KBM-7 (cell line): ENCODE measurements at regions not wholly inside any gene's neighbourhood (a gene's known extent, or its start where the extent isn't known, plus 50 kb on each side); places are given as distances from the start of the nearest gene placed in this dataset.
"Not testable (repeated sequence)": the region's sequence is repeated elsewhere in the genome, so short reads cannot be mapped to it uniquely, and the experiment has no call there.

Experiments
- DNase-seq: peaks from one replicate; pipeline ENCODE4 v3.0.0-alpha.2; 2015
- in situ Hi-C: fragments of 300-500 bp; cut with MboI; formaldehyde crosslinking; loops from 2 replicates; pipeline ENCODE4 v1.14.3; 2020; ENCODE audit warnings: low sequenced_read_pairs, low pct_unique_long_range_greater_than_20kb, mixed read lengths

DNA sequence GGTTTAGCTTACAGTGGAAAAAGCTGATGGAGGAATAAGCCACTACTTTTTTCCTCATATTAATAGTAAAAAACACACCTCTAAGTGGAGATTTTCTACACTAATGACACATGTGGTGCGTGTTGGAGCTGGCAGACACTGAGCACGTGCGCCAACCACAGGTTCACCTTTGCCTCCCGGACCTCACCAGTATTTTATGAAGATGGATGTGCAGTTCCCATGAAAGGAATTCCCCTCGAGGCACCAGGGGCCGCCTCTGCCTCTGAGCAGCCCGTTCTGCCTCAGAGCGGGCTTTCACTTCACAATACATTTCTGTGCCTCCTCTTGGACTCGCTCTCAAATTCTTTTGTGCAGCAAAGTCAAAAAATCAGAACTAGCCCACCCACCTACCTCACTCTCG, 477.5 kb upstream of the ADARB2 start:
- DNase-seq: no peak
- in situ Hi-C loops: no loop called here

DNA sequence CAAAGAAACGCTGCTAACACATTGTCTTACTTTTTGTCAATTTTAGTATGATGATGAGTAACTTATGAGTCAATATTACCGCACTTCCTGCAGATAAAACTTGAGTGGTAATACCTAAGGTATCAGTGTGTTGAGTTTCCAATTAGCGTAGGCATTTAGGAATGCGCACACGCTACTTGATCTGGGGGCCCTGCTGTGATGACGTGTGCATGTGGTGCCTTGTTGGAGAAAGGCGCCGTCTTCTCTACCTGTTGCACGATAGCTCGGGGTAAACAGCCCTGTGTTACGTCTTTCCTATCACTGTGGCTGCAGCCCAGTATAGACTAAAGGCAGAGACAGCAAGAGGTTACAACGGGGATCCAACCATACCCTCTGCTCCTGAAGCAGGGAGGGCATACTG, 476.8 kb upstream of the ADARB2 start:
- in situ Hi-C loops: no loop called here
- DNase-seq: no peak

DNA sequence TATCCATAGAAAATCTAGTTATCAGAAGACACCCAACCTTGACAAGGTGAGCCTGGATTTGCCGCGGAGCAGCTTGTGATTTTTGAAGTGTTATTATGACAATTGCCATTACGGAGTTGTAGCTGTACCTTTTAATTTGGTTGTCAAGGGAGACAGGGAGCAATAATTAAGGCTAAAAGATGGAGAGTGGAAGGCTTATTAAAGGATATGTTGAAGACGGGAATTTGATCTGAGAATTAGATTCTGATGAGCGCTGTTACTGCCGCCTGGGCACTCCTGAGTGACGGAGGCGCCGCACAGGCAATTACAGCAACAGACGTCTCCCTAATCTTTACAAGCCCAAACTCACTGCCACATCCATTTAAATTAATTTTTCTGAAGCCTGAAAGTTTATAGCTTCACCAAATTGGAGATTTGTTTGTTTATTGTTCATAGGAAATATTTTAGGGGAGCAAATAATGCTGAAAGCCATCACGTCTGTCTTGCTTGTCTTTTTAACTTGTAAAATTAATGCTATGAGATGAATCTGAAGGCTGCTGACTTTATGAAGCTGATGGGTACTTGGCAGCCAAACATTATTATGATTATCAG, 475.0 kb upstream of the ADARB2 start:
- in situ Hi-C loops: no loop called here

DNA sequence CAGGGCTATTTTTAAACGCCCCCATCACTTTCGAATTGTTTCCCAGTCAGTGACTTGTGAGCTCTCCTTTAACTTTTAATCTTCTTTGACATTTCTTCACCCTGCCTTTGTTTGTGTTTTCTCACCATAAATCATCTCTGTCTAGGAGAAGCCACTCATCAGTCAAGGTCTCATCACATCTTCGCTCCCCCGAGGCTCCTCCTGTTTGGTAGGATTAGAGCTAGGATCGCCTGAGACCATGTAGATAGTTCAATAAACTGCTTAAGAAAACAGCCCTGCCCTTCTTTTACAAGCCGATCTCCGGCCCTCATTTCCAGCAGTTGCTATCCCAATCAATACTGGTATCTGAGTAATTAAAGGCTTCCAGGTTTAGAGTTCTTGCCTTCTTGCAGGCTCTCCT, 472.8 kb upstream of the ADARB2 start:
- in situ Hi-C loops: no loop called here
- DNase-seq: no peak

More for the DNA sequence above, 475.0 kb upstream of the ADARB2 start:
- DNase-seq: no peak

DNA sequence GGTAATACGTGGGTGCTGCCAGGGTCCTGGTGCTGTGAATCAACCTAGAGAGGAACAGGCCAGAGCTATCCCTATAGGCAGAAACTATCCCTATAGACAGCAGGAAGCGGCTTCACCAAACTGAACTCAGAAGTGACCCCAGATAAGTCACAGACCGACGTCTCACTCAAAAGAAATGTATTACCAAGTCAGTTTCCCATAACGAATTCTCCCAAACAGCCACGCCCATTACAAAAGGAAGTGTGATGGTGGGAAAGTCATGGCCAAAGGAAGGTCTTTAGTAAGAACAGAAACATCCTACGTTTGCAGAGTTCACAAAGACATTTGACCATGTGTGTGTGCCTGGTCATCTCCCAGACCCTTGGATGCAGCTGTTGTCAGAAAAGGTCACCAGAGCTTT, 470.8 kb upstream of the ADARB2 start:
- no peak for DNase-seq
- in situ Hi-C loops: no loop called here

GRCh38 chr10:2207246-2207922, 470.1 kb upstream of the ADARB2 start:
- no peak for DNase-seq
- in situ Hi-C loops: no loop called here

GRCh38 chr10:2205406-2205805, 468.1 kb upstream of the ADARB2 start:
- no peak for DNase-seq
- in situ Hi-C loops: no loop called here

DNA sequence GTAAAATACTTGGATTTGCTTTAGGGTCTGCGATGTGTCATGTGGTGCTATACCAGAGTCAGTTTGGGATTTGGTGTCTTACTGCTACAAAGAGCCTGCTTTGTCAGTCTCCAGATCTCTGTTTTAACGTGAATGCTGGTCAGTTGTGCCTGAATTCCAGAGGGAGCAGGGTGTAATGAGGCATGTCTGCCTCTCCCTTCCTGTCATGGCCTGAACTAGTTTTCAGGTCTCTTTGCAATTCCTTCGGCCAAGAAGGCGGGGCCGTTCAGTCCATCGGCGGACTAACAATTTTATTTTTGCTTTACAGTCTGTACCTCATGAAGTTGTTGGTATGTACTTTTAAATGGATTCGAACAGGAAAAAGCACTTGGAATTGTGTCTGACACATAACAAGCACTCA, 465.1 kb upstream of the ADARB2 start:
- in situ Hi-C loops: no loop called here
- no peak for DNase-seq

DNA sequence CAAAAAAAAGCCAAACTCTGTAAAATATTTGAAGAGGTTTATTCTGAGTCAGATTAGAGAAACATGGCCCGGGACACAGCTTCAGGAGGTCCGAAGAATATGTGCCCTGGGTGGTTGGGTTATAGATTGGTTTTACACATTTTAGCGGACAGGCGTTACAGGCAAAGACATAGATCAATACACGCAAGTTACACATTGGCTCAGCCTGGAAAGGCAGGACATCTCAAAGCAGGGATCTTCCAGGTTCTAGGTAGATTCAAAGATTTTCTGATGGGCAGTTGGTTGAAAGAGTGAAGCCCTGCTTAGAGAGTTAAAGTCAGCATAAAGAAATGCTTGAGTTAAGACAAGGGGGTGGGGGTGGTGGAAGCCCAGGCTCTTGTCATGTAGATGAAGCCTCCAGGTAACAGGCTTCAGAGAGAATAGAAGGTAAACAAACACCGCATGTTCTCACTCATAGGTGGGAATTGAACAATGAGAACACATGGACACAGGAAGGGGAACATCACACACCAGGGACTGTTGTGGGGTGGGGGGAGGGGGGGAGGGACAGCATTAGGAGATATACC, 464.3 kb upstream of the ADARB2 start:
- in situ Hi-C loops: no loop called here
- no peak for DNase-seq

- in situ Hi-C loops: no loop called here
- DNase-seq: no peak
Observed at GRCh38 chr10:2197663-2198062, 460.3 kb upstream of the ADARB2 start.

DNA sequence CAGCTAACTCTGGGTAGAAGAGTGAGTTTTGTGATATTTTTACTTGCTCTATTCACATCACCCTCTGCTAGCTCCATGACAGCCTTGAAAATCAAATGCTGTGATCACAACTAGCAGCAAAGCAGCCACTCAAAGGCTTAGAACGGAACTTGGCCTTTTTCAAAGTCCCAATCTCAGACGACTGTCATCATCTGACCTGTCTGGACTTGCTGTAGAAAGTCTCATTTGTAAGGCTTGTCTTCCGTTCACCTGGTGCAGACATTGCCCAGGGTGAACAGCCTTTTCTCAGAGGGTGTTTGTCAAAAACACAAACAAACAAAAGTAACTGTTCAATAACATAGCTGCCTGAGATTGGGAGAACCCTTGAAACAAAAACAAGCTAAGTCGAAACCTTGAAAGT, 458.9 kb upstream of the ADARB2 start:
- no peak for DNase-seq
- in situ Hi-C loops: no loop called here

DNA sequence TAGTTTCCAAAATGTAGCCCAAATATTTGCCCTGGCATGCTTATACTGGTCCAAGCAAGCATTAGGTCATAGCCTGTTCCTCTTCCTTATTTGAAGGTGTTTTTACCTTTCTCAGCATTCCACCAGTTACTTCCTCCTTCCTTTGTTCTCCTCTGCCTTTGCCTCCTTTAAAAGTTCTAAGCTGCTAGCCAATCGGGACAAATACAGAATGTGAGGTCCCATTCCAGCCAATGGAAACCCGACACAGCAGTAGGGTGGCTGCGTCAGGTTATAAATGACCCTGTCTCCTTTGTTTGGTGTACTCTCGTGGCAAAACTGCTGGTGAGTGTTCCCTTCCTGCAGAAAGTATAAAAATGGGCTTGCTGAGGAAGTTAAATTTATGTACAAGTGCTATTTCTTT, 452.0 kb upstream of the ADARB2 start:
- DNase-seq, in situ Hi-C loops: not testable (repeated sequence)

- no peak for DNase-seq
- in situ Hi-C loops: no loop called here
Observed at GRCh38 chr10:2188371-2188770, 451.0 kb upstream of the ADARB2 start.

DNA sequence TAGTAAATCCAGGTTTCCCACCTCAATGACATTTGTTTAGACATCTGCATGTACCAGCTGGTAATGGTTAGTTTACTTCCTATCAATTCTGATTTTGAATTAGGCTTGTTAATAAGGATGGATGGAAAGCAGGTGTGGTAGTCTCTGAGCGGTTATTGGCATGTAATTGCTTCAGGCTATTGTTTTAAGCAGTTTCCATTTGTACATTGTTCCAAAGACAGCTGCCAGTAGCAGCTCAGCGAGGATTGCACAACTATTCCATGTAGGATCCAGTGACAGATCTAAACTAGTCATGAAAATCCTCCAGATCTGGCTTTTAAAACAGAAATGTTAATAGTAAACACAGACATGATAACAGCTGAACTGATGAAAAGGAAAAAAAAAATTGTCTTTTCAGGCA, 436.0 kb upstream of the ADARB2 start:
- in situ Hi-C loops: no loop called here
- no peak for DNase-seq

GRCh38 chr10:2165771-2166460, 428.6 kb upstream of the ADARB2 start:
- no peak for DNase-seq
- in situ Hi-C loops: no loop called here

DNA sequence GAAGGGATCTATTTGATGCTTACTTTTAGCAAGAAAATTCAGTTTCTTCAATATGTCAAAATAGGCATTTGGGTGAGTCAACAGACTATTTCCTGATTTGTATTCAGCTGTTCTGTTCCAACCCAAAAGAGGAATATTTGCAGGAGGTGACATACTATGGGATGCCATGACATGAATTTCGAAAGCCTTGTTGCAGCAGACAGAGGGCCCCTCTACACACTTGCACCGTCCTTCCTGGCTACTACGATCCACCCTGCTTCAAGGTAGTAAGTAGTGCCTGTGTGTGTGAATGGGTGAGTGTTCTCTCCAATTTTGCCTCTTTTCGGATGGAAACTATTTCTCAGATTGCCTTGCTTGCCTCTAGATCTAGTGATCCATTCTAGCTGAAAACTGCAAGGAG, 413.0 kb upstream of the ADARB2 start:
- DNase-seq: no peak
- in situ Hi-C loops: no loop called here

GRCh38 chr10:2145926-2146478, 408.7 kb upstream of the ADARB2 start:
- in situ Hi-C loops: no loop called here
- DNase-seq: no peak

GRCh38 chr10:2145491-2145890, 408.2 kb upstream of the ADARB2 start:
- DNase-seq: no peak
- in situ Hi-C loops: no loop called here

- in situ Hi-C loops: no loop called here
- DNase-seq: no peak
Observed at GRCh38 chr10:2144584-2144983, 407.3 kb upstream of the ADARB2 start.

DNA sequence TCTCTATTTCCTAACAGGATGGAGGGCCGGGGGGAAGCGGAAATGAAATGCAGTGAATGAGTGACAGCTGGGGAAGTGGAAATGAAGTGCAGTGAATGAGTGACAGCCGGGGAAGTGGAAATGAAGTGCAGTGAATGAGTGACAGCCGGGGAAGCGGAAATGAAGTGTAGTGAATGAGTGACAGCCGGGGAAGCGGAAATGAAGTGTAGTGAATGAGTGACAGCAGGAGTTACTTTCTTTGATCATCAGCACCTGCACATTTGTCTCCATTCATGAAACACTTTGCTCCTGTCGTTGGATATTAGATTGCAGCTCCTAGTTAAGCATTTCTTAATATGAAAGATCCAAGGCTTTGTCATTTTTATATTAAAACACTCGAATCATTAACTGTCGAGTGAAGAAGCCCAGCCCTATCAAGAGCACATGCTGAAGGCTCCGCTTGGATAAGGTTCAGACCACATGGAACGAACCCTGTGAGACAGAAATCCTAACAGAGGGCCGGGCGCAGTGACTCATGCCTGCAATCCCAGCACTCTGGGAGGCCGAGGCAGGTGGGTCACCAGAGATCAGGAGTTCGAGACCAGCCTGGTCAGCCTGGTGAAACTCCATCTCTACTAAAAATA, 406.0 kb upstream of the ADARB2 start:
- in situ Hi-C loops: no loop called here
- no peak for DNase-seq
